DMS153 treated with DMSO at 0.1 percent for 48 hours (cell line): ENCODE measurements at regions not wholly inside any gene's neighbourhood (a gene's known extent, or its start where the extent isn't known, plus 50 kb on each side); places are given as distances from the start of the nearest gene placed in this dataset.

Experiments
- DNase-seq: peaks from one replicate; lab custom pipeline; 2025; ENCODE audit not compliant: unreplicated experiment; lab: John Stamatoyannopoulos, UW

DNA sequence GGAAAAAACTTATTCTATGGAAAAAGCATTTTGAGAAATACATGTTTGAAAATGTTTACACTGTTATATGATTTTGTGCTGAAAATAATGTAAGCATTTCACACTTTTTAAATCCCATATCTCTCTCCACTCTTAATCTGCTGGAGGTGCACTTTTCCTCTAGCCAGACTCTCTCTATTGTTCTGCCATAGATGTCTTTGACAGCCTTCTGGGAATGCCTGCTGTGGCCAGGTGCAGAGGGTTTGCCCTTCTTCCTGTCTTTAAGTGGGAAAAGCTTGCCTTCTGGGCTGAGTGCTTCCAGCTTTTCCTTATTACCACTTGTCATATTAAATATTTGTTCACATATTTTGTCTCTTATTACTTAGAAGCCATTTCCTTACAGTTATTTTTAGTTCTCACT, 60.1 kb upstream of the PPM1H start:
- DNase-seq: no peak

DNA sequence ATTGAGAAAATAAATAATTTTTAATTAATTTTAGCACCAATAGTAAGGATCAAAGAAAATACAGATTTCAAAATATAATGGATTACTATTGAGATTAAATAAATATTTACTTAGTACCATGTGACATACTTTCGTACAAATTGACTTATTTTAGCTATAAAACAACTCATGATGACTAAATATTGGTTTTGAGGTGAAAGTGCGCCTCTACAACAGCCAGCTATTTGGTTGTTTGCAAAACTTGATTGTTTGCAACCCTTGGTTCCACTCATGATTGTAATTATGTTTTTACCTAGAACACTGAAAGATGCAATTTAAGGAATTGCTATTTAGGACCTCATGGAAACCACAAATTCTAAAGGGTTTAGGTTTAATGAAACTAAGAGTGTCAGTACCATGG, 51.9 kb upstream of the PPM1H start:
- no peak for DNase-seq
